Glutamatergic neuron (in vitro differentiated cells): ENCODE measurements at regions not wholly inside any gene's neighbourhood (a gene's known extent, or its start where the extent isn't known, plus 50 kb on each side); places are given as distances from the start of the nearest gene placed in this dataset.
"Not testable (repeated sequence)": the region's sequence is repeated elsewhere in the genome, so short reads cannot be mapped to it uniquely, and the experiment has no call there.

ENCODE experiments used
- DNase-seq: peaks from one replicate; pipeline ENCODE4 v3.0.0; 2022
- H3K27ac Mint-ChIP-seq: one replicate; pipeline ENCODE4 v1.8.0; 2020; ENCODE audit warnings: mild to moderate bottlenecking, mixed read lengths, inconsistent platforms; ENCODE audit not compliant: unreplicated experiment
- H3K27me3 Mint-ChIP-seq: one replicate; pipeline ENCODE4 v1.8.0; 2020; ENCODE audit warnings: mild to moderate bottlenecking, moderate library complexity, mixed read lengths, inconsistent platforms; ENCODE audit not compliant: unreplicated experiment
- H3K36me3 Mint-ChIP-seq: one replicate; pipeline ENCODE4 v1.8.0; 2020; ENCODE audit warnings: mild to moderate bottlenecking, mixed read lengths, inconsistent platforms; ENCODE audit not compliant: unreplicated experiment
- H3K4me1 Mint-ChIP-seq: one replicate; pipeline ENCODE4 v1.8.0; 2020; ENCODE audit warnings: mild to moderate bottlenecking, low read depth, mixed read lengths, inconsistent platforms; ENCODE audit not compliant: unreplicated experiment
- H3K4me3 Mint-ChIP-seq: one replicate; pipeline ENCODE4 v1.8.0; 2020; ENCODE audit warnings: mild to moderate bottlenecking, mixed read lengths, inconsistent platforms; ENCODE audit not compliant: unreplicated experiment
- H3K9me3 Mint-ChIP-seq: one replicate; pipeline ENCODE4 v1.8.0; 2020; ENCODE audit warnings: mild to moderate bottlenecking, moderate library complexity, mixed read lengths, inconsistent platforms; ENCODE audit not compliant: unreplicated experiment
- CTCF ChIP-seq: fragments of 200-600 bp; sonication (generic); IDR thresholded peaks from one replicate; pipeline ENCODE4 v1.5.0; 2021; ENCODE audit not compliant: partially characterized antibody, unreplicated experiment

GRCh38 chr5:106796081-106796480, 874.7 kb downstream of the EFNA5 start:
- Mint-ChIP-seq H3K27me3 (no peaks in the 10 kb centered on the region), H3K4me3 (no peak overlapping the region), H3K9me3 (no peaks in the 10 kb centered on the region), H3K4me1 (no peaks in the 10 kb centered on the region), H3K27ac (no peak overlapping the region), H3K36me3 (no peaks in the 10 kb centered on the region)
- no peak for DNase-seq
- TF ChIP-seq CTCF = no peak

- TF ChIP-seq CTCF = no peak
These were observed 885.9 kb downstream of the EFNA5 start for GRCh38 chr5:106784846-106785245.

GRCh38 chr5:106780355-106780754, 890.4 kb downstream of the EFNA5 start:
- H3K27ac Mint-ChIP-seq = no peak overlapping the region
- H3K4me3 Mint-ChIP-seq = no peak overlapping the region
- H3K27me3 Mint-ChIP-seq = no peaks in the 10 kb centered on the region
- no peak for DNase-seq
- H3K4me1 Mint-ChIP-seq = no peaks in the 10 kb centered on the region
- peaks cover 1% of the 10 kb centered on the region for H3K9me3 Mint-ChIP-seq
- no peak for TF ChIP-seq CTCF
- H3K36me3 Mint-ChIP-seq = no peaks in the 10 kb centered on the region

More at GRCh38 chr5:106784846-106785245, 885.9 kb downstream of the EFNA5 start:
- Mint-ChIP-seq H3K4me3 (no peak overlapping the region), H3K9me3 (no peaks in the 10 kb centered on the region), H3K27me3 (no peaks in the 10 kb centered on the region), H3K36me3 (no peaks in the 10 kb centered on the region), H3K27ac (no peak overlapping the region), H3K4me1 (no peaks in the 10 kb centered on the region)
- no peak for DNase-seq

GRCh38 chr5:106776515-106776914, 894.2 kb downstream of the EFNA5 start:
- DNase-seq, H3K27ac Mint-ChIP-seq, H3K9me3 Mint-ChIP-seq, H3K36me3 Mint-ChIP-seq, H3K4me3 Mint-ChIP-seq, H3K4me1 Mint-ChIP-seq, H3K27me3 Mint-ChIP-seq: not testable (repeated sequence)

- H3K27ac Mint-ChIP-seq = no peak overlapping the region
- TF ChIP-seq CTCF = no peak
- H3K36me3 Mint-ChIP-seq = no peaks in the 10 kb centered on the region
- H3K9me3 Mint-ChIP-seq = no peaks in the 10 kb centered on the region
- H3K4me3 Mint-ChIP-seq = no peak overlapping the region
- peaks cover 8% of the 10 kb centered on the region for H3K4me1 Mint-ChIP-seq
- no peak for DNase-seq
- no peaks in the 10 kb centered on the region for H3K27me3 Mint-ChIP-seq
These were observed 902.3 kb downstream of the EFNA5 start for GRCh38 chr5:106768392-106768791.

- peaks cover 2% of the 10 kb centered on the region for H3K27me3 Mint-ChIP-seq
- DNase-seq = no peak
- H3K4me3 Mint-ChIP-seq = no peak overlapping the region
- H3K36me3 Mint-ChIP-seq = no peaks in the 10 kb centered on the region
- peaks cover 17% of the 10 kb centered on the region for H3K4me1 Mint-ChIP-seq
- no peak for TF ChIP-seq CTCF
- H3K27ac Mint-ChIP-seq = no peak overlapping the region
- H3K9me3 Mint-ChIP-seq = no peaks in the 10 kb centered on the region
These were observed 903.8 kb downstream of the EFNA5 start for GRCh38 chr5:106766916-106767315.
